Spleen (tissue), 11 donors: ENCODE measurements at regions not wholly inside any gene's neighbourhood (a gene's known extent, or its start where the extent isn't known, plus 50 kb on each side); places are given as distances from the start of the nearest gene placed in this dataset.

Source experiments
- DNase-seq: peaks from one replicate; pipeline ENCODE4 v3.0.0-alpha.2; 2020
- H3K27ac ChIP-seq, 8 donors: fragments of 200-600 bp; sonication (generic) in 7 of 8; 1 replicate in 4 of 8; 2 replicates in 4 of 8; pipeline versions ENCODE4 v1.5.0 to v1.8.0; 2016 to 2021; ENCODE audit warnings: inconsistent platforms in 4 of 8, mild to moderate bottlenecking in 4 of 8, moderate library complexity in 1 of 8
- H3K27me3 ChIP-seq, 7 donors: fragments of 200-600 bp; sonication (generic) in 6 of 7; replicated peaks in 1 of 7; 1 replicate in 4 of 7; 2 replicates in 3 of 7; pipeline versions ENCODE4 v1.5.0 to v1.8.0; 2016 to 2021; ENCODE audit warnings: inconsistent platforms in 3 of 7, mild to moderate bottlenecking in 1 of 7
- H3K36me3 ChIP-seq, 6 donors: fragments of 200-600 bp; sonication (generic) in 5 of 6; 1 replicate in 4 of 6; 2 replicates in 2 of 6; pipeline versions ENCODE4 v1.5.0 to v1.8.0; 2016 to 2021; ENCODE audit warnings: inconsistent platforms in 2 of 6
- H3K4me1 ChIP-seq, 6 donors: fragments of 200-600 bp; sonication (generic) in 5 of 6; 1 replicate in 3 of 6; 2 replicates in 3 of 6; pipeline versions ENCODE4 v1.5.0 to v1.8.0; 2016 to 2021; ENCODE audit warnings: inconsistent platforms in 3 of 6
- H3K4me3 ChIP-seq, 8 donors: fragments of 200-600 bp; sonication (generic) in 7 of 8; 1 replicate in 4 of 8; 2 replicates in 4 of 8; pipeline versions ENCODE4 v1.5.0 to v1.8.0; 2016 to 2021; ENCODE audit warnings: inconsistent platforms in 4 of 8, mild to moderate bottlenecking in 4 of 8, moderate library complexity in 2 of 8
- H3K9me3 ChIP-seq, 8 donors: fragments of 200-600 bp; sonication (generic) in 7 of 8; 1 replicate in 4 of 8; 2 replicates in 4 of 8; pipeline versions ENCODE4 v1.5.0 to v1.8.0; 2016 to 2021; ENCODE audit warnings: inconsistent platforms in 4 of 8
- CTCF ChIP-seq, 11 experiments: fragments of 200-600 bp in 7 of 11; fragments of 450-650 bp in 4 of 11; sonication (generic) in 4 of 11; IDR thresholded peaks in 8 of 11; conservative IDR thresholded peaks in 3 of 11; 1 replicate in 7 of 11; 2 replicates in 4 of 11; pipeline versions ENCODE4 v1.4.0 to v1.8.0; 2016 to 2021; ENCODE audit warnings: antibody characterized with exemption in 11 of 11, inconsistent platforms in 4 of 11, mild to moderate bottlenecking in 1 of 11
- POLR2A ChIP-seq, 3 donors: fragments of 450-650 bp; IDR thresholded peaks; one replicate each; pipeline ENCODE4 v1.5.1; 2017; ENCODE audit warnings: antibody characterized with exemption in 3 of 3, mild to moderate bottlenecking in 1 of 3
- POLR2AphosphoS5 ChIP-seq, 3 donors: sonication (generic); formaldehyde crosslinking; IDR thresholded peaks; one replicate each; pipeline ENCODE4 v1.5.1; 2017; ENCODE audit warnings: antibody characterized with exemption in 3 of 3
- WGBS, 5 donors: extraction: QIAGEN DNeasy Blood & Tissue Kit in 3 of 5; methylation state at CpG; one replicate each; pipeline versions ENCODE4 v1.1.5 to v1.1.7; 2013 to 2018; 5-methylcytosine and 5-hydroxymethylcytosine counted together
- intact Hi-C: fragments of 100-400 bp; cut with DNase I; formaldehyde crosslinking; loops from one replicate; pipeline ENCODE4 v1.15.0; 2023; ENCODE audit warnings: low total_unique reads
- donor health status: healthy with polysubstance abuse.
- donor health status: DM: no; HTN: no; CAD: no; lungs with moderate emphysema.
- donor health status: DM: no; HTN: no; CAD: no.
- donor health status: Bipolar disorder and iron deficiency.
- donor health status: healthy.
- donor health status: DM: no; HTN: no; CAD: no.
- donor health status: DM: yes; HTN: yes; CAD: no.

DNA sequence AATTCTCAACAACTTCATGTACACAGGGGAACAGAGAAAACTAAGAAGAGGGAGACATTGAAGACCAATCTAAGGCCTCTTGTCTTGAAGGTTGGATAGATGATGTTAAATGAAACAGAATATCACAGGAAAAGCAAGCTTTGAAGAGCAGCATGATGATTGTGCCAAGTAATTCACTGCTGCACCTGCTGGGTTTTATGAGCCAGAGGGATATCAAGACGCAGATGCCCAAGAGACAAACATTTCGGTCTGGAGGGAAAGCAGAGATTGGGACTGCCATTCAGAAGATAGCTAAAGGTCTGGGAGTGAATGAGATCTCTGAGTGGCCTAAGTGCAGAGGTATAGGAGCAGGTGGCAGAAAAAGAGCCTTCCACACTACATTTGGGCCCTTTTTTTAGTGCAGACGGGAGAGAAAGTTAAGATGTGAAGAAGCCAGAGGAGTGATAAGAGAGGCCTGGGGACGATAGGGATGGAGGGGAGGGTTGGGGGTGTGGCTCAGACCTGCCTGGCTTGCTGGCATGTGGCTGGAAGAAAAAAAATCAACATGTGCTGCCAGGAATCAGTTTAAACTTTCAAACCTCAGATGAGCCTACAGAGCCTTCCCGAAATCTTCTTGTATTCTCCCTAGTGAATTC, 200.6 kb downstream of the AEBP2 start:
- Histone ChIP-seq H3K27ac (no peak overlapping the region), H3K27me3 (no peaks in the 10 kb centered on the region), H3K4me1 (no peaks in the 10 kb centered on the region), H3K4me3 (no peak overlapping the region), H3K36me3 (no peaks in the 10 kb centered on the region), H3K9me3 (no peaks in the 10 kb centered on the region)
- no peak for DNase-seq
- intact Hi-C loops, result no loop called here
- WGBS, 5 donors, result 70 to 98% (median 89%) methylated on average over 5 of the region's 5 CpGs
- TF ChIP-seq POLR2AphosphoS5 (IDR thresholded peaks at IDR 0.05), result no peak
- TF ChIP-seq CTCF (IDR thresholded peaks at IDR 0.05 in 8 of 11, conservative IDR thresholded peaks at IDR 0.05 in 3 of 11), result no peak
- no peak for TF ChIP-seq POLR2A (IDR thresholded peaks at IDR 0.05)

GRCh38 chr12:19641235-19642080, 202.2 kb downstream of the AEBP2 start:
- H3K4me1 ChIP-seq, result no peaks in the 10 kb centered on the region
- DNase-seq, result no peak
- intact Hi-C loops, result no loop called here
- WGBS, 5 donors, result 72 to 89% (median 83%) methylated on average over 5 of the region's 5 CpGs
- peaks cover 0 to 11% (median 3%) of the 10 kb centered on the region in 8 donors for H3K9me3 ChIP-seq
- H3K36me3 ChIP-seq, result no peaks in the 10 kb centered on the region
- TF ChIP-seq POLR2A (IDR thresholded peaks at IDR 0.05) (no peak), POLR2AphosphoS5 (IDR thresholded peaks at IDR 0.05) (peak in 1 of 3 donors; percentile 22)
- H3K27me3 ChIP-seq, result no peaks in the 10 kb centered on the region
- H3K27ac ChIP-seq, result peak overlapping the region in 5 of 8 donors; percentile 10 to 33 (median 24)
- H3K4me3 ChIP-seq, result no peak overlapping the region

DNA sequence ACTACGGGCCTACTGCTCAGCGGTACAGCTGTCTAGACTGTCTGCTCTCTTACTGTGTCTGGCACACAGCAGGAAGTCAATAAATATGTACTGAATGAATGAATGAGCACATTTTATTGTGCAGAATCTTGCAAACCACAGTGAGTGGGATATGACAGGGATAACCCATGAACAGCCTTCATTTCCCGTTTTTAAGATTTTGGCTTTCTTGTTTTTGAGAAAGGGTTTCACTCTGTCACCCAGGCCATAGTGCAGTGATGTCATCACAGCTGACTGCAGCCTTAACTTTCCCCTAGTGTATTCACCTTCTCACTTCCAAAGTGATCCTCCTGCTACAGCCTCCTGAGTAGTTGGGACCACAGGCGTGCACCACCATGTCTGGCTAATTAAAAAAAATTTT, 203.1 kb downstream of the AEBP2 start:
- Histone ChIP-seq H3K36me3 (no peaks in the 10 kb centered on the region), H3K4me3 (no peak overlapping the region), H3K27ac (peak overlapping the region in 5 of 8 donors; percentile 9 to 33 (median 24)), H3K27me3 (no peaks in the 10 kb centered on the region), H3K4me1 (no peaks in the 10 kb centered on the region), H3K9me3 (peaks cover 0 to 18% (median 6%) of the 10 kb centered on the region in 8 donors)
- intact Hi-C loops, result no loop called here
- TF ChIP-seq CTCF (IDR thresholded peaks at IDR 0.05 in 8 of 11, conservative IDR thresholded peaks at IDR 0.05 in 3 of 11) (no peak), POLR2A (IDR thresholded peaks at IDR 0.05) (no peak), POLR2AphosphoS5 (IDR thresholded peaks at IDR 0.05) (no peak)
- 87 to 94% (median 91%) methylated on average over 4 of the region's 4 CpGs for WGBS, 5 donors
- DNase-seq, result no peak

DNA sequence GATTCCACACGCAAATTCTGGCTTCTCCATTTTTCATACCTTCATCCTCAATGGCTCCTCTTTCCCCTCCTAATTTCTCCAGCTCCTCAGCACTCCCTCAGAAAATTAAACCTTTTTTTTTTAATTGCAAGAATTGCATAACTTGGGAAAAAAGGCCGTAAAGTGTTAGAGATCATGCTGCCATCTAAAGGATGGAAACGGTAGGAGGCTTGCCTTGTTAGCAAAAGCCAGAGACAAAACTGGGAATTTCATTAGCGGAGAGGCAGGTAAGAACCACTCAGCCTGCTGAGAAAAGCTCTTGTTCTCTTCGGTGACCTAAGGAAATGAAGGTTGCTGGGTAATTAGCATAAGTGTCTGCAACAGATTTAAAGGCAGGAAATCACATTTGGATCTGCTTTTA, 204.3 kb downstream of the AEBP2 start:
- Histone ChIP-seq H3K36me3 (no peaks in the 10 kb centered on the region), H3K4me3 (no peak overlapping the region), H3K27me3 (no peaks in the 10 kb centered on the region), H3K27ac (no peak overlapping the region), H3K4me1 (no peaks in the 10 kb centered on the region), H3K9me3 (peaks cover 0 to 18% (median 6%) of the 10 kb centered on the region in 8 donors)
- WGBS, 5 donors, result 23 to 46% (median 27%) methylated on average over 5 of the region's 5 CpGs
- intact Hi-C loops, result no loop called here
- TF ChIP-seq POLR2A (IDR thresholded peaks at IDR 0.05), result no peak
- TF ChIP-seq CTCF (IDR thresholded peaks at IDR 0.05 in 8 of 11, conservative IDR thresholded peaks at IDR 0.05 in 3 of 11), result peak in 10 of 11 experiments; percentile 21 to 57 (median 39)
- no peak for DNase-seq
